Endothelial cell of umbilical vein (primary cell): ENCODE measurements at regions not wholly inside any gene's neighbourhood (a gene's known extent, or its start where the extent isn't known, plus 50 kb on each side); places are given as distances from the start of the nearest gene placed in this dataset.

Source experiments
- BruUV-seq: library from RNA; stranded (reverse); fragments of 400-500 nt; replicated peaks from 2 replicates; lab custom pipeline; 2021; lab: Mats Ljungman, UMichigan
- CTCF ChIA-PET: fragments of 300-600, 350-600 bp; sonication (Branson Sonifier 250); formaldehyde crosslinking; loops from one replicate; lab custom pipeline; 2021; ENCODE audit warnings: antibody characterized with exemption, inconsistent platforms; lab: Charles Lee
- POLR2A ChIA-PET: fragments of 300-600, 350-600 bp; sonication (Branson Sonifier 250); formaldehyde crosslinking; loops from one replicate; lab custom pipeline; 2021; ENCODE audit warnings: antibody characterized with exemption, inconsistent platforms; lab: Charles Lee
- DNase-seq: peaks from one replicate; pipeline ENCODE4 v3.0.0-alpha.2; 2011; ENCODE audit warnings: low read depth, low spot score
- FAIRE-seq: peaks from 2 replicates; lab custom pipeline; 2011; peaks lifted over from hg19 to GRCh38; lab: Jason Lieb, UNC
- H2AFZ ChIP-seq: 2 replicates; pipeline ENCODE4 v1.6.0; 2012; ENCODE audit warnings: low read depth, low read length, control low read depth, inconsistent platforms
- H3K27ac ChIP-seq: 2 replicates; pipeline ENCODE4 v1.5.1; 2011; ENCODE audit warnings: low read depth, mild to moderate bottlenecking, control low read depth, low read length, moderate library complexity; ENCODE audit not compliant: insufficient read depth
- H3K27me3 ChIP-seq, 2 experiments: 2 replicates each; pipeline versions ENCODE4 v1.6.0 to v1.6.1; 2011; ENCODE audit warnings: low read length in 2 of 2, mixed read lengths in 1 of 2; ENCODE audit not compliant: control insufficient read depth in 2 of 2, insufficient read depth in 2 of 2
- H3K36me3 ChIP-seq, 2 experiments: 2 replicates in 1 of 2; 3 replicates in 1 of 2; pipeline ENCODE4 v1.5.1; 2011; ENCODE audit warnings: low read length in 2 of 2, mild to moderate bottlenecking in 1 of 2, moderate library complexity in 1 of 2; ENCODE audit not compliant: control insufficient read depth in 2 of 2, insufficient read depth in 2 of 2; ENCODE audit errors: extremely low read depth in 1 of 2
- H3K4me1 ChIP-seq: 3 replicates; pipeline ENCODE4 v1.5.1; 2011; ENCODE audit warnings: mild to moderate bottlenecking, low read length; ENCODE audit not compliant: control insufficient read depth, insufficient read depth; ENCODE audit errors: extremely low read depth
- H3K4me2 ChIP-seq: 2 replicates; pipeline ENCODE4 v1.6.1; 2011; ENCODE audit warnings: low read length, control low read depth, mixed read lengths; ENCODE audit not compliant: insufficient read depth
- H3K4me3 ChIP-seq, 3 experiments: fragments of 200-600 bp in 1 of 3; sonication (generic), shearing (Covaris generic) in 1 of 3; replicated peaks in 1 of 3; 2 replicates each; pipeline ENCODE4 v1.5.1; 2011 to 2016; ENCODE audit warnings: control low read depth in 3 of 3, low read length in 3 of 3, mild to moderate bottlenecking in 2 of 3, inconsistent platforms in 1 of 3, low read depth in 1 of 3, moderate library complexity in 1 of 3; ENCODE audit not compliant: insufficient read depth in 1 of 3
- H3K79me2 ChIP-seq: 2 replicates; pipeline ENCODE4 v1.6.0; 2012; ENCODE audit warnings: low read length, inconsistent platforms; ENCODE audit not compliant: control insufficient read depth, insufficient read depth
- H3K9ac ChIP-seq: replicated peaks from 2 replicates; pipeline ENCODE3; 2011; ENCODE audit warnings: low read length, control low read depth; ENCODE audit not compliant: insufficient read depth; ENCODE audit errors: extremely low read depth
- H3K9me1 ChIP-seq: replicated peaks from 3 replicates; pipeline ENCODE4 v1.6.0; 2011; ENCODE audit warnings: mild to moderate bottlenecking, low read length; ENCODE audit not compliant: control insufficient read depth, insufficient read depth; ENCODE audit errors: extremely low read depth
- H3K9me3 ChIP-seq: replicated peaks from 2 replicates; pipeline ENCODE4 v1.5.1; 2012; ENCODE audit warnings: low read length, inconsistent platforms; ENCODE audit not compliant: control insufficient read depth, insufficient read depth
- H4K20me1 ChIP-seq: replicated peaks from 2 replicates; pipeline ENCODE3; 2011; ENCODE audit warnings: mild to moderate bottlenecking, low read length; ENCODE audit not compliant: control insufficient read depth, insufficient read depth; ENCODE audit errors: extremely low read depth
- CTCF ChIP-seq, 2 donors: IDR thresholded peaks; 1 replicate in 1 of 2; 2 replicates in 1 of 2; pipeline ENCODE4 v1.5.1; 2011; ENCODE audit warnings: low read length in 2 of 2, mild to moderate bottlenecking in 2 of 2, moderate library complexity in 2 of 2, control low read depth in 1 of 2, inconsistent platforms in 1 of 2, low read depth in 1 of 2; ENCODE audit not compliant: insufficient read depth in 1 of 2; ENCODE audit errors: extremely low read depth in 1 of 2
- FOS ChIP-seq: IDR thresholded peaks from 2 replicates; pipeline ENCODE4 v1.6.1; 2011; ENCODE audit warnings: mild to moderate bottlenecking, low read length, moderate library complexity, borderline replicate concordance; ENCODE audit not compliant: insufficient read depth
- GATA2 ChIP-seq: IDR thresholded peaks from 2 replicates; pipeline ENCODE4 v1.7.0; 2011; ENCODE audit warnings: low read depth, mild to moderate bottlenecking, moderate library complexity, mixed read lengths, low read length; ENCODE audit not compliant: insufficient read length, insufficient read depth
- JUN ChIP-seq: IDR thresholded peaks from 2 replicates; pipeline ENCODE4 v1.6.1; 2011; ENCODE audit warnings: borderline replicate concordance, low read depth; ENCODE audit not compliant: insufficient read length, insufficient read depth
- MYC ChIP-seq: IDR thresholded peaks from one replicate; pipeline ENCODE4 v1.6.1; 2011; ENCODE audit warnings: mild to moderate bottlenecking, low read depth, low read length
- POLR2AphosphoS5 ChIP-seq: IDR thresholded peaks from 2 replicates; pipeline ENCODE4 v1.6.1; 2012; ENCODE audit warnings: low read depth, mild to moderate bottlenecking, control low read depth, low read length, moderate library complexity; ENCODE audit not compliant: insufficient read depth
- dilution Hi-C: fragments of 300-500 bp; cut with MboI; formaldehyde crosslinking; loops from one replicate; pipeline ENCODE4 v1.15.0; 2019; ENCODE audit warnings: low sequenced_read_pairs; ENCODE audit not compliant: extremely low pct_ligation_motif_present
- intact Hi-C: fragments of 100-400 bp; cut with micrococcal nuclease; formaldehyde crosslinking; loops from one replicate; pipeline ENCODE4 v1.10.0; 2022

- H4K20me1 ChIP-seq = no peaks in the 10 kb centered on the region
- H3K4me1 ChIP-seq = peaks cover 30% of the 10 kb centered on the region
- H3K9me1 ChIP-seq = no peaks in the 10 kb centered on the region
- ChIA-PET POLR2A (no interaction called here), CTCF (interaction anchor here (0.7 to 2.0 kb wide), 3 partner anchors 11 to 169 kb away, joined by 3 to 7 read pairs (median 4); no protein-coding TSS in a partner anchor)
- H2AFZ ChIP-seq = no peak overlapping the region
- no peaks in the 10 kb centered on the region for H3K36me3 ChIP-seq
- dilution Hi-C loops (loop anchor here (25.0 kb wide), 1 partner anchor 159 kb away; the partner anchor contains the start of gene GASK1B), intact Hi-C loops (no loop called here)
- H3K27me3 ChIP-seq = no peaks in the 10 kb centered on the region
- FAIRE-seq = no peak
- no peak overlapping the region for H3K4me3 ChIP-seq
- BruUV-seq = no TSS peak
- no peak overlapping the region for H3K9ac ChIP-seq
- H3K9me3 ChIP-seq = no peaks in the 10 kb centered on the region
- TF ChIP-seq POLR2AphosphoS5 (no peak), JUN (no peak), CTCF (IDR thresholded peaks at IDR 0.05; ENCODE audit: extremely low read depth in 1 of 2, insufficient read depth in 1 of 2, low read depth in 1 of 2, low read length in 2 of 2) (no peak), FOS (no peak), GATA2 (no peak), MYC (no peak)
- no peaks in the 10 kb centered on the region for H3K79me2 ChIP-seq
- no peak overlapping the region for H3K27ac ChIP-seq
- H3K4me2 ChIP-seq = no peak overlapping the region
- DNase-seq = no peak
These were observed 169.6 kb downstream of the GASK1B start for GRCh38 chr4:158003212-158003611.
